ENCODE measurements at regions not wholly inside any gene's neighbourhood (a gene's known extent, or its start where the extent isn't known, plus 50 kb on each side); places are given as distances from the start of the nearest gene placed in this dataset.

DNA sequence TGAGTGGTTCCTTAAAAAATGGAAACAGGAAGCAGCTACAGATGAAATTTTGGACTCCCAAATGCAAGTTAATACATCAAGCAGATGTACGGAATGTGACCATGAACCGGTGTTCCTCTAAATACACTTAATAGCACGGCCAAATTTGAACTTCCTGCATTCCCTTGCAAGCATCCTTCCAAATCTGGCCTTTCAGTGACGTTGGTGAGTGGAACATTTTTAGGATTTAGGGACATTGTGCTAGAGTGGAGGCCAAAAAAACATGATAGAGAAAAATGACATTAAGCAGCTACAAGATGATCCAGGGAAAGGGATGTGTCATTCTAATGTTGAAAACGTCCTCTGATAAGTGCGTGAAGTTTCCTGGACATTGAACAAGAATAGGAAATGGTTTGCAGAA, 62.1 kb downstream of the CTAGE1 start:
- H3K36me3 ChIP-seq (ENCODE audit: insufficient read depth, low read length), result no peaks in the 10 kb centered on the region
- H3K4me1 ChIP-seq (ENCODE audit: insufficient read depth, low read length, severe bottlenecking), result no peaks in the 10 kb centered on the region
- no peak overlapping the region for H3K27ac ChIP-seq (ENCODE audit: low read depth, low read length, poor library complexity, severe bottlenecking)
- H3K79me2 ChIP-seq (ENCODE audit: insufficient read depth, low read length), result no peaks in the 10 kb centered on the region
- no peak overlapping the region for H3K9ac ChIP-seq (ENCODE audit: low read length)
- H3K9me3 ChIP-seq (ENCODE audit: low read length), result no peaks in the 10 kb centered on the region
- H3K27me3 ChIP-seq (ENCODE audit: insufficient read depth, low read length), result no peaks in the 10 kb centered on the region
- no peak overlapping the region for H3K4me2 ChIP-seq (ENCODE audit: low read length)
- TF ChIP-seq EZH2 (IDR thresholded peaks at IDR 0.05; ENCODE audit: borderline replicate concordance, low read length) (no peak), CTCF (IDR thresholded peaks at IDR 0.05; ENCODE audit: low read length) (no peak)
- no peaks in the 10 kb centered on the region for H4K20me1 ChIP-seq (ENCODE audit: insufficient read depth, low read length)
- H2AFZ ChIP-seq (ENCODE audit: low read length), result no peak overlapping the region
- no peak overlapping the region for H3K4me3 ChIP-seq (ENCODE audit: low read depth, low read length, poor library complexity, severe bottlenecking)
- no peaks in the 10 kb centered on the region for H3F3A ChIP-seq (ENCODE audit: insufficient read depth, low read length)
- no peaks in the 10 kb centered on the region for H3K9me2 ChIP-seq (ENCODE audit: low read depth, low read length)

- H3K36me3 ChIP-seq (ENCODE audit: insufficient read depth, low read length), result no peaks in the 10 kb centered on the region
- no peaks in the 10 kb centered on the region for H3K79me2 ChIP-seq (ENCODE audit: insufficient read depth, low read length)
- no peak overlapping the region for H3K4me2 ChIP-seq (ENCODE audit: low read length)
- no peaks in the 10 kb centered on the region for H3F3A ChIP-seq (ENCODE audit: insufficient read depth, low read length)
- H3K27me3 ChIP-seq (ENCODE audit: insufficient read depth, low read length), result no peaks in the 10 kb centered on the region
- H2AFZ ChIP-seq (ENCODE audit: low read length), result no peak overlapping the region
- no peaks in the 10 kb centered on the region for H4K20me1 ChIP-seq (ENCODE audit: insufficient read depth, low read length)
- no peaks in the 10 kb centered on the region for H3K9me3 ChIP-seq (ENCODE audit: low read length)
- TF ChIP-seq EZH2 (IDR thresholded peaks at IDR 0.05; ENCODE audit: borderline replicate concordance, low read length) (no peak), CTCF (IDR thresholded peaks at IDR 0.05; ENCODE audit: low read length) (no peak)
- H3K4me1 ChIP-seq (ENCODE audit: insufficient read depth, low read length, severe bottlenecking), result no peaks in the 10 kb centered on the region
- no peak overlapping the region for H3K9ac ChIP-seq (ENCODE audit: low read length)
- no peak overlapping the region for H3K27ac ChIP-seq (ENCODE audit: low read depth, low read length, poor library complexity, severe bottlenecking)
- H3K9me2 ChIP-seq (ENCODE audit: low read depth, low read length), result no peaks in the 10 kb centered on the region
- no peak overlapping the region for H3K4me3 ChIP-seq (ENCODE audit: low read depth, low read length, poor library complexity, severe bottlenecking)
These were observed 62.6 kb downstream of the CTAGE1 start for GRCh38 chr18:22355069-22355468.

DNA sequence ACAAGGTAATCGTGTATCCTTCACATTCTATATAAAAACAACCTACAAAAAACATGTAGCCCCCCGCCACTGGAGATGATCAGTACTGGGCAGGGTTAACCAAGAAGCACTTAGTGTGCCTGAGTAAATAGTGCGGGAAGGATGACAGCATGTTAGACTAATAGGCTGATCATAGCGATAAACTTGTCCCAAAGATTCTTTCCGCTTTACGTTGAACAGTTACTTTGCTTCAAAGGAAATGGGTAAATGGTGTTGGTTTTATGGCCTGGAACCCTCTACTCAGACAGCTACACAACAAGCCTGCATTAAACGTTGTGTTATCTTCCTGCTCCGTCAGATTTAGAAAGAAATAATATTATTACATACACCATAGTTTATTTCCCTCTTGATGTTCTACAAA, 67.7 kb downstream of the CTAGE1 start:
- Histone ChIP-seq H3K9me3 (ENCODE audit: low read length) (no peaks in the 10 kb centered on the region), H3F3A (ENCODE audit: insufficient read depth, low read length) (no peaks in the 10 kb centered on the region), H3K4me1 (ENCODE audit: insufficient read depth, low read length, severe bottlenecking) (no peaks in the 10 kb centered on the region), H3K9ac (ENCODE audit: low read length) (no peak overlapping the region), H2AFZ (ENCODE audit: low read length) (no peak overlapping the region), H3K27ac (ENCODE audit: low read depth, low read length, poor library complexity, severe bottlenecking) (no peak overlapping the region), H4K20me1 (ENCODE audit: insufficient read depth, low read length) (no peaks in the 10 kb centered on the region), H3K27me3 (ENCODE audit: insufficient read depth, low read length) (no peaks in the 10 kb centered on the region), H3K79me2 (ENCODE audit: insufficient read depth, low read length) (no peaks in the 10 kb centered on the region), H3K36me3 (ENCODE audit: insufficient read depth, low read length) (no peaks in the 10 kb centered on the region), H3K4me3 (ENCODE audit: low read depth, low read length, poor library complexity, severe bottlenecking) (no peak overlapping the region), H3K4me2 (ENCODE audit: low read length) (no peak overlapping the region), H3K9me2 (ENCODE audit: low read depth, low read length) (no peaks in the 10 kb centered on the region)
- TF ChIP-seq EZH2 (IDR thresholded peaks at IDR 0.05; ENCODE audit: borderline replicate concordance, low read length) (no peak), CTCF (IDR thresholded peaks at IDR 0.05; ENCODE audit: low read length) (no peak)

Measured in OCI-LY1 (cell line).